MM.1S (cell line): ENCODE measurements at regions not wholly inside any gene's neighbourhood (a gene's known extent, or its start where the extent isn't known, plus 50 kb on each side); places are given as distances from the start of the nearest gene placed in this dataset.

Experiments
- DNase-seq: peaks from one replicate; pipeline ENCODE4 v3.0.0-alpha.2; 2015
- H2AFZ ChIP-seq: fragments of 300-600 bp; sonication (generic); 2 replicates; pipeline ENCODE4 v1.6.0; 2016; ENCODE audit warnings: antibody characterized with exemption, low read length
- H3F3A ChIP-seq: fragments of 300-600 bp; sonication (generic); 2 replicates; pipeline ENCODE4 v1.6.1; 2016; ENCODE audit warnings: mild to moderate bottlenecking, antibody characterized with exemption, low read length, moderate library complexity, mixed read lengths; ENCODE audit not compliant: insufficient read depth
- H3K27ac ChIP-seq: fragments of 300-600 bp; sonication (generic); 2 replicates; pipeline ENCODE4 v1.5.1; 2016; ENCODE audit warnings: mild to moderate bottlenecking, low read length
- H3K27me3 ChIP-seq: fragments of 300-600 bp; sonication (generic); replicated peaks from 2 replicates; pipeline ENCODE4 v1.6.0; 2016; ENCODE audit warnings: low read length; ENCODE audit not compliant: insufficient read depth
- H3K36me3 ChIP-seq: fragments of 300-600 bp; sonication (generic); replicated peaks from 2 replicates; pipeline ENCODE4 v1.6.1; 2016; ENCODE audit warnings: mild to moderate bottlenecking, low read length, mixed read lengths; ENCODE audit not compliant: insufficient read depth
- H3K4me1 ChIP-seq: fragments of 300-600 bp; sonication (generic); 2 replicates; pipeline ENCODE4 v1.6.1; 2016; ENCODE audit warnings: low read length, mixed read lengths
- H3K4me2 ChIP-seq: fragments of 300-600 bp; sonication (generic); 2 replicates; pipeline ENCODE4 v1.6.0; 2016; ENCODE audit warnings: low read depth, low read length
- H3K4me3 ChIP-seq: fragments of 300-600 bp; sonication (generic); 2 replicates; pipeline ENCODE4 v1.5.1; 2016; ENCODE audit warnings: low read length, mixed read lengths
- H3K79me2 ChIP-seq: fragments of 300-600 bp; sonication (generic); 2 replicates; pipeline ENCODE4 v1.6.1; 2016; ENCODE audit warnings: mixed run types, low read length, mixed read lengths
- H3K9ac ChIP-seq: fragments of 300-600 bp; sonication (generic); 2 replicates; pipeline ENCODE4 v1.6.1; 2016; ENCODE audit warnings: low read length, mixed read lengths
- H3K9me2 ChIP-seq: fragments of 300-600 bp; sonication (generic); replicated peaks from 2 replicates; pipeline ENCODE4 v1.6.1; 2016; ENCODE audit warnings: mild to moderate bottlenecking, low read length, mixed read lengths; ENCODE audit not compliant: insufficient read depth
- H3K9me3 ChIP-seq: fragments of 300-600 bp; sonication (generic); replicated peaks from 2 replicates; pipeline ENCODE4 v1.6.1; 2016; ENCODE audit warnings: mild to moderate bottlenecking, low read length, mixed read lengths; ENCODE audit not compliant: insufficient read depth
- H4K20me1 ChIP-seq: fragments of 300-600 bp; sonication (generic); 2 replicates; pipeline ENCODE4 v1.6.1; 2016; ENCODE audit warnings: mild to moderate bottlenecking, low read length, moderate library complexity, mixed read lengths; ENCODE audit not compliant: insufficient read depth
- EZH2 ChIP-seq: fragments of 300-600 bp; sonication (generic); optimal IDR thresholded peaks from 2 replicates; pipeline ENCODE3; 2017; ENCODE audit warnings: low read depth, mild to moderate bottlenecking, antibody characterized with exemption, low read length, mixed read lengths
- EZH2phosphoT487 ChIP-seq: fragments of 300-600 bp; sonication (generic); IDR thresholded peaks from 2 replicates; pipeline ENCODE4 v1.6.1; 2018; ENCODE audit warnings: antibody characterized with exemption, low read length
- TF ChIP-seq, protein P1 (sequence below): fragments of 300-600 bp; sonication (generic); IDR thresholded peaks from 2 replicates; pipeline ENCODE4 v1.5.1; 2016; ENCODE audit warnings: antibody characterized with exemption, low read length, mixed read lengths

DNA sequence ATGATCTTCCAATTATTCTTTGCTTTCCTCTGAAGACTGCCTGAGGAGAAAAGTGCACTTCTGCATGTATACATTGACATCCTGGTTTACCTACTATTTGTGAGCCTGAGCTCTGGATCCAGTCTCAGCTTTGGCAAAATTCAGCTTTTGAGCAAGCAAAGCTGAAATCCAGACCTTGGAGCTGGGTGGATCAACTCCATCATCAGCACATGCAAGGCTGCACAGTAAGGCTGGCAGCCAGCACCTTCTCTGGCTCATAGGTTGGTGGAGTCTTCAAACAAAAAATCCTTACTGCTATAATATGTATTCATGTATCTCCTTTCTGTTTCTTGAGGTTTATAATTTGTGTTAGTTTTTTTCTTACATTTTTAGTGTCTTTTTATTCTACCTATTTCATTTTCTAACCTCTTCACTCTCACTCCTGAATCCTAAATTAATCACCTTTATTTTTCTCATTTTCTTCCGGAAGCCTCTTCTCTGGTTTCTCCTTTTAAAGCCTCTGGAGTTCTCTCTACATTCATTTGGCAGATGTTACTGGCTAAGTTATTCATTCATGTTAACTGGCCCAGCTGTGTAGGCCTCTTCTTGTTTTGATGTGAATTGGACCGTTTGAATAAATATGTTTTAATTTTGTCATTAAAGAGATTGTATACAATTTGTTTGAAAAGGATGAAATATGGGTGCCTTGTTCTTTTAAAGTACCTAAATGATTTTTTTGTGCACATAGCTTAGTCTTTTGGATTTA lies 224.8 kb downstream of the DACT1 start:
- Histone ChIP-seq H3K4me1 (no peaks in the 10 kb centered on the region), H3F3A (no peaks in the 10 kb centered on the region), H3K9me2 (no peaks in the 10 kb centered on the region), H3K9me3 (no peaks in the 10 kb centered on the region), H4K20me1 (no peaks in the 10 kb centered on the region), H3K79me2 (no peaks in the 10 kb centered on the region), H3K27me3 (no peaks in the 10 kb centered on the region), H2AFZ (no peak overlapping the region), H3K36me3 (no peaks in the 10 kb centered on the region), H3K27ac (no peak overlapping the region), H3K4me2 (no peak overlapping the region), H3K4me3 (no peak overlapping the region), H3K9ac (no peak overlapping the region)
- DNase-seq = no peak
- TF ChIP-seq EZH2phosphoT487 = no peak
- no peak for TF ChIP-seq EZH2
- TF ChIP-seq, protein P1, sequence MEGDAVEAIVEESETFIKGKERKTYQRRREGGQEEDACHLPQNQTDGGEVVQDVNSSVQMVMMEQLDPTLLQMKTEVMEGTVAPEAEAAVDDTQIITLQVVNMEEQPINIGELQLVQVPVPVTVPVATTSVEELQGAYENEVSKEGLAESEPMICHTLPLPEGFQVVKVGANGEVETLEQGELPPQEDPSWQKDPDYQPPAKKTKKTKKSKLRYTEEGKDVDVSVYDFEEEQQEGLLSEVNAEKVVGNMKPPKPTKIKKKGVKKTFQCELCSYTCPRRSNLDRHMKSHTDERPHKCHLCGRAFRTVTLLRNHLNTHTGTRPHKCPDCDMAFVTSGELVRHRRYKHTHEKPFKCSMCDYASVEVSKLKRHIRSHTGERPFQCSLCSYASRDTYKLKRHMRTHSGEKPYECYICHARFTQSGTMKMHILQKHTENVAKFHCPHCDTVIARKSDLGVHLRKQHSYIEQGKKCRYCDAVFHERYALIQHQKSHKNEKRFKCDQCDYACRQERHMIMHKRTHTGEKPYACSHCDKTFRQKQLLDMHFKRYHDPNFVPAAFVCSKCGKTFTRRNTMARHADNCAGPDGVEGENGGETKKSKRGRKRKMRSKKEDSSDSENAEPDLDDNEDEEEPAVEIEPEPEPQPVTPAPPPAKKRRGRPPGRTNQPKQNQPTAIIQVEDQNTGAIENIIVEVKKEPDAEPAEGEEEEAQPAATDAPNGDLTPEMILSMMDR = no peak

DNA sequence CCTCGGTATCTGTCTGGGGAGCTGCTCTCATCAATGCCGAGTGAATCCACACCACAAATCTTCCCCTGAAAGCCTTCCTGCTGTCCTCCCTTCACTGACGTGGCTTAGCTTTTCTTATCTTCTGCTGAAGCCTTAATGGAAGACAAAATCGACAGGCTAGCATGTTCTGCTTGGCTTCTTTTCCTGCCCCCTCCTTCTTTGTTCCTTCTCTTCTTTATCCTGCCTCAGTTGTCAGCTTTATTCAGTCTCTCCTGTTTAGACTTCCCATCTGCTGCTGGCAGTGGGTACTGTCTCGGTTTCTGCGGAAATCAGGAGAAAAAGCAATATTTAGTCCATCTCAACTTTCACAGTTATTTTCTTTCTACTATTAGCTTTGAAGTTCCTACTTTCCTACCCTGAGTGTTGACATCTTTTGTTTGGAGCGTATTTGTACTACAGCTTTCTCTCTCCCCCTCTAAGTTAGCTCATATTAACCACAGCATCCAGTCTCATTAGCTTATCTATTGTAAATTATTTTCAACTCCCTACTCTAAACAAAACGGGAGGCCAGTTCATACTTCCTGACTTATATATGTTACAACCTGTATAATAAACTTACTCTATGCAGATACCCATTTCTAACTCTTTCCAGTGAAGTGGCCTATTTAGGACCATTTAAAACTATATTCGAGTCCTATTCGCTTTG lies 226.0 kb downstream of the DACT1 start:
- no peak for DNase-seq
- TF ChIP-seq, protein P1 = no peak
- TF ChIP-seq EZH2 (no peak), EZH2phosphoT487 (no peak)
- H3K9ac ChIP-seq = no peak overlapping the region
- no peaks in the 10 kb centered on the region for H4K20me1 ChIP-seq
- H3K4me3 ChIP-seq = no peak overlapping the region
- H3K27ac ChIP-seq = no peak overlapping the region
- no peaks in the 10 kb centered on the region for H3K36me3 ChIP-seq
- H3K4me1 ChIP-seq = no peaks in the 10 kb centered on the region
- H3K9me3 ChIP-seq = no peaks in the 10 kb centered on the region
- H3K4me2 ChIP-seq = no peak overlapping the region
- H2AFZ ChIP-seq = no peak overlapping the region
- no peaks in the 10 kb centered on the region for H3K27me3 ChIP-seq
- no peaks in the 10 kb centered on the region for H3K9me2 ChIP-seq
- H3K79me2 ChIP-seq = no peaks in the 10 kb centered on the region
- no peaks in the 10 kb centered on the region for H3F3A ChIP-seq

DNA sequence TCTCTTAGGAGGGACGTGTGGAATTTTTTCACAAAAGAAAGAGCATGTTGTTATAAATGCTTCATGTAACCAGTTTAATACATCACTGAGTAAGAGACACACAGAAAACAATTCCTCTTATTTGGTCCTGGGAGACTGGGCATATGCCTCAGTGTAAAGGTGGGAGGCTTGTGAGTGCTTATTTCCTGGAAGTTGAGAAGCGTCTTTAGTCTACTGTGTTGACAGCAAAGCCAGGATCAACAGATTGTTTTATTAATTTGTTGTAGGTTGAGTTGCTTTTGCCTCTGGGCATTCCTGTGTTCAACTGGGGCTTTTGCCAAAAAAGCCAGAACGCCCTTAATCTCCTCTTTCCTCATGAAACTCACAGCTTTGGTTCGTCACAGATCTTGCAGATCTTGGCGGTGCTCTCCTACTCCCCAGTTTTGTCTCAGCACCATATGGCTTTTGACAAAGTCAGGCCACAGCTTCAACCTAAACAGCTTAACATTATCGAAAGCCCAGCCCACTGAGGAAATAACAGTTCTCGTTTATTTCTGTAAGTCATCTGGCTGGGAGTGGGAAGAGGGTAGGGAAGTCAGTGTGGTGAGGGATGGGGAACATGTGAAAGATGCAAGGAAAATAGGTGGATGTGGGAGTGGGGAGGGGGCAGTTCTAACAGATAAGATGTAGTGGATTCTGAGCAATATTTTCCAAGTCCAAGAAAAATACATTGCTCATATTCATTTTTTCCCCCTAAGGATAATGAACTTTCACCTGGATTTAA lies 227.2 kb downstream of the DACT1 start:
- Histone ChIP-seq H3K4me2 (no peak overlapping the region), H3K9me3 (no peaks in the 10 kb centered on the region), H3K9ac (no peak overlapping the region), H3K4me1 (no peaks in the 10 kb centered on the region), H3F3A (no peaks in the 10 kb centered on the region), H4K20me1 (no peaks in the 10 kb centered on the region), H3K27me3 (no peaks in the 10 kb centered on the region), H2AFZ (no peak overlapping the region), H3K79me2 (no peaks in the 10 kb centered on the region), H3K36me3 (no peaks in the 10 kb centered on the region), H3K9me2 (no peaks in the 10 kb centered on the region), H3K27ac (no peak overlapping the region), H3K4me3 (no peak overlapping the region)
- no peak for DNase-seq
- no peak for TF ChIP-seq EZH2
- no peak for TF ChIP-seq EZH2phosphoT487
- TF ChIP-seq, protein P1 = no peak
